ENCODE measurements at regions not wholly inside any gene's neighbourhood (a gene's known extent, or its start where the extent isn't known, plus 50 kb on each side); places are given as distances from the start of the nearest gene placed in this dataset.

- TF ChIP-seq FOXK1 (CRISPR knock-in tag; IDR thresholded peaks at IDR 0.05) (no peak), ETV6 (CRISPR knock-in tag; IDR thresholded peaks at IDR 0.05) (no peak), KAT7 (CRISPR knock-in tag; IDR thresholded peaks at IDR 0.05; ENCODE audit: borderline replicate concordance) (no peak), SOX15 (CRISPR knock-in tag; IDR thresholded peaks at IDR 0.05) (no peak), NR1H2 (CRISPR knock-in tag; IDR thresholded peaks at IDR 0.05) (no peak), E2F4 (CRISPR knock-in tag; IDR thresholded peaks at IDR 0.05; ENCODE audit: borderline replicate concordance, low read depth) (no peak), NR3C1 (CRISPR knock-in tag; conservative IDR thresholded peaks at IDR 0.05; ENCODE audit: low read depth) (no peak), CREM (CRISPR knock-in tag; IDR thresholded peaks at IDR 0.05) (no peak), ZNF232 (CRISPR knock-in tag; IDR thresholded peaks at IDR 0.05) (no peak), NFYB (CRISPR knock-in tag; conservative IDR thresholded peaks at IDR 0.05; ENCODE audit: low read depth) (no peak), MAX (CRISPR knock-in tag; IDR thresholded peaks at IDR 0.05) (no peak)
- TF ChIP-seq, protein P1, sequence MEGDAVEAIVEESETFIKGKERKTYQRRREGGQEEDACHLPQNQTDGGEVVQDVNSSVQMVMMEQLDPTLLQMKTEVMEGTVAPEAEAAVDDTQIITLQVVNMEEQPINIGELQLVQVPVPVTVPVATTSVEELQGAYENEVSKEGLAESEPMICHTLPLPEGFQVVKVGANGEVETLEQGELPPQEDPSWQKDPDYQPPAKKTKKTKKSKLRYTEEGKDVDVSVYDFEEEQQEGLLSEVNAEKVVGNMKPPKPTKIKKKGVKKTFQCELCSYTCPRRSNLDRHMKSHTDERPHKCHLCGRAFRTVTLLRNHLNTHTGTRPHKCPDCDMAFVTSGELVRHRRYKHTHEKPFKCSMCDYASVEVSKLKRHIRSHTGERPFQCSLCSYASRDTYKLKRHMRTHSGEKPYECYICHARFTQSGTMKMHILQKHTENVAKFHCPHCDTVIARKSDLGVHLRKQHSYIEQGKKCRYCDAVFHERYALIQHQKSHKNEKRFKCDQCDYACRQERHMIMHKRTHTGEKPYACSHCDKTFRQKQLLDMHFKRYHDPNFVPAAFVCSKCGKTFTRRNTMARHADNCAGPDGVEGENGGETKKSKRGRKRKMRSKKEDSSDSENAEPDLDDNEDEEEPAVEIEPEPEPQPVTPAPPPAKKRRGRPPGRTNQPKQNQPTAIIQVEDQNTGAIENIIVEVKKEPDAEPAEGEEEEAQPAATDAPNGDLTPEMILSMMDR (IDR thresholded peaks at IDR 0.05), result no peak
- TF ChIP-seq, protein P2, sequence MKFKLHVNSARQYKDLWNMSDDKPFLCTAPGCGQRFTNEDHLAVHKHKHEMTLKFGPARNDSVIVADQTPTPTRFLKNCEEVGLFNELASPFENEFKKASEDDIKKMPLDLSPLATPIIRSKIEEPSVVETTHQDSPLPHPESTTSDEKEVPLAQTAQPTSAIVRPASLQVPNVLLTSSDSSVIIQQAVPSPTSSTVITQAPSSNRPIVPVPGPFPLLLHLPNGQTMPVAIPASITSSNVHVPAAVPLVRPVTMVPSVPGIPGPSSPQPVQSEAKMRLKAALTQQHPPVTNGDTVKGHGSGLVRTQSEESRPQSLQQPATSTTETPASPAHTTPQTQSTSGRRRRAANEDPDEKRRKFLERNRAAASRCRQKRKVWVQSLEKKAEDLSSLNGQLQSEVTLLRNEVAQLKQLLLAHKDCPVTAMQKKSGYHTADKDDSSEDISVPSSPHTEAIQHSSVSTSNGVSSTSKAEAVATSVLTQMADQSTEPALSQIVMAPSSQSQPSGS (CRISPR knock-in tag; IDR thresholded peaks at IDR 0.05; ENCODE audit: borderline replicate concordance, low read depth), result no peak
- TF ChIP-seq, protein P3, sequence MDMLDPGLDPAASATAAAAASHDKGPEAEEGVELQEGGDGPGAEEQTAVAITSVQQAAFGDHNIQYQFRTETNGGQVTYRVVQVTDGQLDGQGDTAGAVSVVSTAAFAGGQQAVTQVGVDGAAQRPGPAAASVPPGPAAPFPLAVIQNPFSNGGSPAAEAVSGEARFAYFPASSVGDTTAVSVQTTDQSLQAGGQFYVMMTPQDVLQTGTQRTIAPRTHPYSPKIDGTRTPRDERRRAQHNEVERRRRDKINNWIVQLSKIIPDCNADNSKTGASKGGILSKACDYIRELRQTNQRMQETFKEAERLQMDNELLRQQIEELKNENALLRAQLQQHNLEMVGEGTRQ (CRISPR knock-in tag; IDR thresholded peaks at IDR 0.05), result no peak
Measured at GRCh38 chr10:108034829-108035228, 870.3 kb upstream of the SORCS1 start.

Data from WTC11 (cell line).